ENCODE measurements at regions not wholly inside any gene's neighbourhood (a gene's known extent, or its start where the extent isn't known, plus 50 kb on each side); places are given as distances from the start of the nearest gene placed in this dataset.

GRCh38 chr19:34305221-34306083, 51.1 kb downstream of the GARRE1 start:
- no peak for DNase-seq

GRCh38 chr19:34306213-34306661, 51.9 kb downstream of the GARRE1 start:
- no peak for DNase-seq

- no peak for DNase-seq
Measured at GRCh38 chr19:34306824-34307223, 52.5 kb downstream of the GARRE1 start.

- peak; percentile 31 for DNase-seq
Measured at GRCh38 chr19:34308381-34309367, 54.3 kb downstream of the GARRE1 start.

DNA sequence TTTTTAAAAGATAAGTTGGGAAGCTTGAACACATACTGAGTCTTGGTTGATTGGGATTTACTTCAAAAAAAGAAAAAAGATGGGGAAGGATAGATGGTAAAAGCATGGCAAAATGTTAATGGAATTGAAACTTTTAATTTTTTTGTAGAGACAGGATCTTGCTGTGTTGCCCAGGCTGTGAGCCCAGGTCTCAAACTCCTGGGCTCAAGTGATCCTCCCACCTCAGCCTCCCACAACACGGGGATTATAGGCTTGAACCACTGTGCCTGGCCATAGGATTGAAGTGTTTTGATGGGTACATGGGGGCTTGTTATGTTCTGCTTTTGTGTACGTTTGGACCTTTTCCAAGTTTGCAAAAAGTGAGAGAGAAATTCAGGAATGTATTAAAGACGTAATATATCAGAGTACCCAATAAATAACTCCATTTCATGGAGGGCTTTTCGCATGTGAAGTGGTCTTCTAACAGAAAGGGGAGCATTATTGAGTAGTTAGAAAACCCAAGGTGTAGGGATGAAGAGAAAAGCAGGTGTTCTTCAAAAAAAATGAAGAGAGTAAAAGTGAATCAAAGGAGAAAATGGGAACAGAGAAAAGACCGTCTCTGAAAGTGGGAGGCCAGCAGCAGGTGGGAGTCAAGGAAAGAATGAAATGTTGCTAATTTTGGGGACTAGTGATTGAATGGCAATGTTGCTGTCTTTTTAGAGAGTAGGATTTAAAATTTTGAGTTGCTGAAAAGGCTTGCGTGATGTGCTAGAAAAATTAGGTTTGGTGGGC, 55.2 kb downstream of the GARRE1 start:
- DNase-seq = no peak

- no peak for DNase-seq
Measured at GRCh38 chr19:34310494-34310981, 54.5 kb upstream of the GPI start.

GRCh38 chr19:34313188-34313587, 51.8 kb upstream of the GPI start:
- DNase-seq = peak; percentile 45

DNA sequence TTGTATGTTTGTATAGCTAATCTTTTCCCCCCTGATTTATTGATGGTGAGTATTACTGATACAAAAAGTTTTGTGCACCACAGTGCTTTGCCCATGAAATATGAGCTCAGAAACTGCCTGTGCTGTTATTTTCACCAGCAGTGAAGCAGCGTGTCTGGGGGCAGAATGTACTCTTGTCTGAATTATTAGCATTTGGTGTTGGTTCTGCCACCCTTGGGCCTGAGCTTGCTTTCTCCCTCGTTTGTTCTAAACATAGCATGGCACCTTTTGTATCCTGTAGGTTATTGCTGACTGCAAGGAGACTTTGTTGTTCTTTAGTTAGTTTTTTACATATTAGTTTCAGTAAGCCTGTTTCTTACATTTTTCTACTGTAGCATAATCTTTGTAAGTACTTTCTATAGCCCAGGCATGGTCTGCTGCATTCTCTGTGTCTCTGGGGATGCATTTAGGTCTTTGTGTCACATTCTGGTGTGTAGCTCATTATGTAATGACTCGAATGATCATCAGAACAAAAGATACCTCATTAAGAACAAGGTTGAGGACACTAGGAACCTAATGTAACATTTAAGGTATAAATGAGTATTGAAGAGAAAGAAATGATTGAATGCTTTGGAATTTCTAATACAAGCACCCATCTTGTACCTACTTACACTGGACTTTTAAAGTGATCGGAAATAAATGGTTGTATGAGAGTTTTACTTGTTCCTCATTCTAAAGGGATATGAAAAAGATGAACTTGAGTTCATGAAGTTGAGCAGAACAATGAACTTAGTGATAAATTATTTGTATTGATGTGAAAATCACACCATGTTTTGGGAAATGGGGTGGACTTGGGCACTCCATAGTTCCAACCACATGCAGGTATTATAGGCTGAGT, 50.3 kb upstream of the GPI start:
- DNase-seq = no peak
